ENCODE measurements at regions not wholly inside any gene's neighbourhood (a gene's known extent, or its start where the extent isn't known, plus 50 kb on each side); places are given as distances from the start of the nearest gene placed in this dataset.

GRCh38 chr2:74759986-74760385 is 73.9 kb upstream of the HK2 start:
- Histone ChIP-seq H3K9me2 (ENCODE audit: insufficient read depth, low read length) (no peaks in the 10 kb centered on the region), H4K20me1 (ENCODE audit: insufficient read depth, low read length) (no peaks in the 10 kb centered on the region), H3K79me2 (ENCODE audit: insufficient read depth, low read depth, low read length) (no peaks in the 10 kb centered on the region), H3K4me1 (ENCODE audit: insufficient read depth, low read length, poor library complexity, severe bottlenecking) (peaks cover 10% of the 10 kb centered on the region), H3K4me3 (ENCODE audit: low read depth, low read length, poor library complexity, severe bottlenecking) (no peak overlapping the region), H3K9me3 (ENCODE audit: low read length) (no peaks in the 10 kb centered on the region), H3K27ac (ENCODE audit: low read depth, low read length, poor library complexity, severe bottlenecking) (no peak overlapping the region), H3K4me2 (ENCODE audit: low read length) (no peak overlapping the region), H2AFZ (ENCODE audit: low read length) (no peak overlapping the region), H3K36me3 (ENCODE audit: insufficient read depth, low read length) (no peaks in the 10 kb centered on the region)
- BruUV-seq (replicated peaks): no TSS peak
- intact Hi-C loops (cut with micrococcal nuclease; ENCODE audit: unreplicated experiment): no loop called here
- DNase-seq (ENCODE audit: low spot score): no peak
- CTCF ChIA-PET (ENCODE audit: unreplicated experiment): no interaction called here
- POLR2A ChIA-PET: interaction anchor here (0.7 kb wide), 1 partner anchor 50 kb away, joined by 4 read pairs; no protein-coding TSS in a partner anchor
- TF ChIP-seq EZH2phosphoT487 (IDR thresholded peaks at IDR 0.05; ENCODE audit: borderline replicate concordance, low read depth, low read length) (no peak), CTCF (conservative IDR thresholded peaks at IDR 0.05; ENCODE audit: low read length) (no peak)

GRCh38 chr2:74760875-74761630 is 72.9 kb upstream of the HK2 start:
- H3K4me1 ChIP-seq (ENCODE audit: insufficient read depth, low read length, poor library complexity, severe bottlenecking): peaks cover 6% of the 10 kb centered on the region
- no peaks in the 10 kb centered on the region for H4K20me1 ChIP-seq (ENCODE audit: insufficient read depth, low read length)
- POLR2A ChIA-PET: no interaction called here
- no peaks in the 10 kb centered on the region for H3K9me3 ChIP-seq (ENCODE audit: low read length)
- no peak overlapping the region for H2AFZ ChIP-seq (ENCODE audit: low read length)
- BruUV-seq (replicated peaks): no TSS peak
- no peak for TF ChIP-seq CTCF (conservative IDR thresholded peaks at IDR 0.05; ENCODE audit: low read length)
- no peak for TF ChIP-seq EZH2phosphoT487 (IDR thresholded peaks at IDR 0.05; ENCODE audit: borderline replicate concordance, low read depth, low read length)
- no peak overlapping the region for H3K4me2 ChIP-seq (ENCODE audit: low read length)
- H3K27ac ChIP-seq (ENCODE audit: low read depth, low read length, poor library complexity, severe bottlenecking): no peak overlapping the region
- intact Hi-C loops (cut with micrococcal nuclease; ENCODE audit: unreplicated experiment): no loop called here
- H3K36me3 ChIP-seq (ENCODE audit: insufficient read depth, low read length): no peaks in the 10 kb centered on the region
- no peaks in the 10 kb centered on the region for H3K9me2 ChIP-seq (ENCODE audit: insufficient read depth, low read length)
- DNase-seq (ENCODE audit: low spot score): no peak
- H3K4me3 ChIP-seq (ENCODE audit: low read depth, low read length, poor library complexity, severe bottlenecking): no peak overlapping the region
- CTCF ChIA-PET (ENCODE audit: unreplicated experiment): no interaction called here
- H3K79me2 ChIP-seq (ENCODE audit: insufficient read depth, low read depth, low read length): no peaks in the 10 kb centered on the region

- DNase-seq (ENCODE audit: low spot score): peak; percentile 19
- Histone ChIP-seq H3K9me3 (ENCODE audit: low read length) (no peaks in the 10 kb centered on the region), H3K4me2 (ENCODE audit: low read length) (no peak overlapping the region), H2AFZ (ENCODE audit: low read length) (no peak overlapping the region), H3K9me2 (ENCODE audit: insufficient read depth, low read length) (no peaks in the 10 kb centered on the region), H3K4me3 (ENCODE audit: low read depth, low read length, poor library complexity, severe bottlenecking) (no peak overlapping the region), H3K27ac (ENCODE audit: low read depth, low read length, poor library complexity, severe bottlenecking) (no peak overlapping the region), H4K20me1 (ENCODE audit: insufficient read depth, low read length) (no peaks in the 10 kb centered on the region), H3K79me2 (ENCODE audit: insufficient read depth, low read depth, low read length) (no peaks in the 10 kb centered on the region), H3K4me1 (ENCODE audit: insufficient read depth, low read length, poor library complexity, severe bottlenecking) (no peaks in the 10 kb centered on the region), H3K36me3 (ENCODE audit: insufficient read depth, low read length) (no peaks in the 10 kb centered on the region)
- no TSS peak for BruUV-seq (replicated peaks)
- intact Hi-C loops (cut with micrococcal nuclease; ENCODE audit: unreplicated experiment): no loop called here
- ChIA-PET POLR2A (interaction anchor here (0.6 to 0.9 kb wide), 2 partner anchors 8 to 42 kb away, joined by 3 read pairs; no protein-coding TSS in a partner anchor), CTCF (ENCODE audit: unreplicated experiment) (no interaction called here)
- TF ChIP-seq CTCF (conservative IDR thresholded peaks at IDR 0.05; ENCODE audit: low read length) (peak; percentile 42), EZH2phosphoT487 (IDR thresholded peaks at IDR 0.05; ENCODE audit: borderline replicate concordance, low read depth, low read length) (no peak)
These were observed 71.1 kb upstream of the HK2 start for GRCh38 chr2:74762789-74763188.
